HepG2 (cell line): ENCODE measurements at regions not wholly inside any gene's neighbourhood (a gene's known extent, or its start where the extent isn't known, plus 50 kb on each side); places are given as distances from the start of the nearest gene placed in this dataset.

Experiments
- ATAC-seq: fragments of 200-7000 bp; cut with Tn5 transposase; 3 replicates; pipeline ENCODE4 v1.9.1; 2020; ENCODE audit warnings: mild to moderate bottlenecking, moderate library complexity
- BruUV-seq: library from RNA; stranded (reverse); fragments of 400-500 nt; replicated peaks from 2 replicates; lab custom pipeline; 2021; lab: Mats Ljungman, UMichigan
- CTCF ChIA-PET: fragments of 300-600 bp; formaldehyde crosslinking; extraction: SDS; loops from one replicate; lab custom pipeline; 2021; ENCODE audit warnings: low total read pairs, inconsistent platforms, low intra/inter-chr PET ratio; lab: Yijun Ruan, JAX
- POLR2A ChIA-PET: fragments of 350-600 bp; sonication (Branson Sonifier 250); formaldehyde crosslinking; loops from one replicate; lab custom pipeline; 2020; ENCODE audit warnings: antibody characterized with exemption, inconsistent platforms; lab: Yijun Ruan, JAX
- DNase-seq: peaks from one replicate; pipeline ENCODE4 v3.0.0-alpha.2; 2015; ENCODE audit warnings: low spot score
- FAIRE-seq: peaks from 3 replicates; lab custom pipeline; 2011; peaks lifted over from hg19 to GRCh38; lab: Jason Lieb, UNC
- H2AFZ ChIP-seq: one replicate; pipeline ENCODE4 v1.6.1; 2011; ENCODE audit warnings: low read length, inconsistent platforms
- H3K27ac ChIP-seq: fragments of 300-600 bp; 3 replicates; pipeline ENCODE4 v1.8.0; 2011; ENCODE audit warnings: mixed run types, mild to moderate bottlenecking, mixed read lengths, low read length, inconsistent platforms; ENCODE audit not compliant: insufficient read depth; ENCODE audit errors: extremely low read length
- H3K27me3 ChIP-seq, 2 experiments: fragments of 200-600 bp in 1 of 2; 2 replicates in 1 of 2; 3 replicates in 1 of 2; pipeline versions ENCODE4 v1.6.0 to v1.8.0; 2011; ENCODE audit warnings: low read length in 2 of 2, mild to moderate bottlenecking in 2 of 2, moderate library complexity in 2 of 2, inconsistent platforms in 1 of 2; ENCODE audit not compliant: insufficient read depth in 2 of 2, control insufficient read depth in 1 of 2
- H3K36me3 ChIP-seq, 2 experiments: fragments of 200-600 bp in 1 of 2; replicated peaks in 1 of 2; 2 replicates in 1 of 2; 3 replicates in 1 of 2; pipeline versions ENCODE4 v1.5.1 to v1.8.0; 2011; ENCODE audit warnings: low read length in 2 of 2, inconsistent platforms in 1 of 2; ENCODE audit not compliant: insufficient read depth in 2 of 2, control insufficient read depth in 1 of 2
- H3K4me1 ChIP-seq: 2 replicates; pipeline ENCODE4 v1.5.1; 2012; ENCODE audit warnings: low read length, inconsistent platforms; ENCODE audit not compliant: insufficient read depth
- H3K4me2 ChIP-seq: 2 replicates; pipeline ENCODE4 v1.6.0; 2011; ENCODE audit warnings: low read depth, low read length, inconsistent platforms
- H3K4me3 ChIP-seq, 3 experiments: fragments of 200-600 bp in 1 of 3; sonication (generic), shearing (Covaris generic) in 1 of 3; replicated peaks in 1 of 3; 2 replicates each; pipeline ENCODE4 v1.5.1; 2011 to 2016; ENCODE audit warnings: low read length in 3 of 3, inconsistent platforms in 2 of 3, low read depth in 2 of 3, mild to moderate bottlenecking in 2 of 3, control low read depth in 1 of 3, mixed read lengths in 1 of 3; ENCODE audit not compliant: insufficient read depth in 1 of 3
- H3K79me2 ChIP-seq: one replicate; pipeline ENCODE4 v1.6.1; 2011; ENCODE audit warnings: low read length, inconsistent platforms; ENCODE audit not compliant: insufficient read depth
- H3K9ac ChIP-seq: 2 replicates; pipeline ENCODE4 v1.6.0; 2011; ENCODE audit warnings: mild to moderate bottlenecking, low read depth, low read length, inconsistent platforms; ENCODE audit not compliant: insufficient read depth
- H3K9me3 ChIP-seq: 2 replicates; pipeline ENCODE4 v1.5.1; 2012; ENCODE audit warnings: mild to moderate bottlenecking, low read length
- H4K20me1 ChIP-seq: 2 replicates; pipeline ENCODE4 v1.6.0; 2011; ENCODE audit warnings: inconsistent platforms, mild to moderate bottlenecking, low read length, moderate library complexity; ENCODE audit not compliant: insufficient read depth
- DMAP1 ChIP-seq: IDR thresholded peaks from 2 replicates; pipeline ENCODE4 v1.6.1; 2016
- NFE2L1 ChIP-seq: sonication (generic); formaldehyde crosslinking; IDR thresholded peaks from 2 replicates; pipeline ENCODE4 v1.4.0; 2020; ENCODE audit warnings: missing genetic modification reagents, mild to moderate bottlenecking, borderline replicate concordance
- ZNF546 ChIP-seq: sonication (generic); formaldehyde crosslinking; conservative IDR thresholded peaks from 2 replicates; pipeline ENCODE4 v1.8.1; 2023; ENCODE audit warnings: mild to moderate bottlenecking, missing genetic modification reagents
- ZNF790 ChIP-seq: sonication (generic); formaldehyde crosslinking; IDR thresholded peaks from 2 replicates; pipeline ENCODE4 v1.8.0; 2022; ENCODE audit warnings: missing genetic modification reagents, mild to moderate bottlenecking, borderline replicate concordance
- WGBS: methylation state at CpG from one replicate; pipeline ENCODE4 v1.1.6; 2017; ENCODE audit warnings: low lambda C conversion rate; 5-methylcytosine and 5-hydroxymethylcytosine counted together
- in situ Hi-C: cut with HindIII; loops from 2 replicates; pipeline ENCODE4 v1.10.0; 2017; ENCODE audit warnings: low pct_unique_long_range_greater_than_20kb; ENCODE audit not compliant: extremely low pct_ligation_motif_present
- intact Hi-C: fragments of 100-400 bp; cut with micrococcal nuclease; formaldehyde crosslinking; loops from one replicate; pipeline ENCODE4 v1.10.0; 2022; ENCODE audit not compliant: unreplicated experiment
- TF ChIP-seq, protein P1 (sequence below): sonication (generic); formaldehyde crosslinking; IDR thresholded peaks from 2 replicates; pipeline ENCODE4 v1.4.0; 2020; ENCODE audit warnings: mild to moderate bottlenecking, missing genetic modification reagents, borderline replicate concordance
- TF ChIP-seq, protein P2 (sequence below): sonication (generic); formaldehyde crosslinking; IDR thresholded peaks from 2 replicates; pipeline ENCODE4 v1.4.0; 2020; ENCODE audit warnings: missing genetic modification reagents, mild to moderate bottlenecking, borderline replicate concordance
- TF ChIP-seq, protein P3 (sequence below): sonication (generic); formaldehyde crosslinking; IDR thresholded peaks from 2 replicates; pipeline ENCODE4 v1.5.0; 2020; ENCODE audit warnings: missing genetic modification reagents, mild to moderate bottlenecking, borderline replicate concordance
- TF ChIP-seq, protein P4 (sequence below): sonication (generic); formaldehyde crosslinking; conservative IDR thresholded peaks from 2 replicates; pipeline ENCODE4 v1.8.1; 2023; ENCODE audit warnings: missing genetic modification reagents

DNA sequence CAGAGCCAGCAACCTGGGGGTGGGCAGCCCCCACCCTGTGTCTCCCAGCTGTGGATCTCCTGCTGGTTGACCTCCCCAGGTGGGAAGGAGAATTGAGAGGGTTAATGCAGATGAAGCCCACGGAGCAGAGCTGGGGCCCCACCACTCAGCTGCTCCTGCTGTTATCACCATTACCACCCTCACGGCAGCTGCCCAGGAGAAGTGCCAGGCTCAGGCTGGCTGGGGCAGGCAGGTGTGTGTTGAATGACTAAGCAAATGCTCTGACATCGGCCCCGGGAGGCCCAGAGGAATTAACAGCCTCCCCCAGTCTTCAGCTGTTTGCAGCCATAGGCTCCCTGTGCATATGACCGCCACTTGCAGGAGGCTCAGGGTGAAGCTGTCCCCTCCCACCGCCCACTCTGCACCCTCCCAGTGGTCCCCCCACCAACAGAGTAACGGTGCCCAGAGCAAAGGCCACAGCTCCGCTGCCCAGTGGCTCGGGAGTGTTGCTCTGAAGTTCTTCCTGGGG, 133.8 kb downstream of the CPZ start (continued):
- no peak for TF ChIP-seq ZNF790 (CRISPR knock-in tag)
- TF ChIP-seq, protein P1, sequence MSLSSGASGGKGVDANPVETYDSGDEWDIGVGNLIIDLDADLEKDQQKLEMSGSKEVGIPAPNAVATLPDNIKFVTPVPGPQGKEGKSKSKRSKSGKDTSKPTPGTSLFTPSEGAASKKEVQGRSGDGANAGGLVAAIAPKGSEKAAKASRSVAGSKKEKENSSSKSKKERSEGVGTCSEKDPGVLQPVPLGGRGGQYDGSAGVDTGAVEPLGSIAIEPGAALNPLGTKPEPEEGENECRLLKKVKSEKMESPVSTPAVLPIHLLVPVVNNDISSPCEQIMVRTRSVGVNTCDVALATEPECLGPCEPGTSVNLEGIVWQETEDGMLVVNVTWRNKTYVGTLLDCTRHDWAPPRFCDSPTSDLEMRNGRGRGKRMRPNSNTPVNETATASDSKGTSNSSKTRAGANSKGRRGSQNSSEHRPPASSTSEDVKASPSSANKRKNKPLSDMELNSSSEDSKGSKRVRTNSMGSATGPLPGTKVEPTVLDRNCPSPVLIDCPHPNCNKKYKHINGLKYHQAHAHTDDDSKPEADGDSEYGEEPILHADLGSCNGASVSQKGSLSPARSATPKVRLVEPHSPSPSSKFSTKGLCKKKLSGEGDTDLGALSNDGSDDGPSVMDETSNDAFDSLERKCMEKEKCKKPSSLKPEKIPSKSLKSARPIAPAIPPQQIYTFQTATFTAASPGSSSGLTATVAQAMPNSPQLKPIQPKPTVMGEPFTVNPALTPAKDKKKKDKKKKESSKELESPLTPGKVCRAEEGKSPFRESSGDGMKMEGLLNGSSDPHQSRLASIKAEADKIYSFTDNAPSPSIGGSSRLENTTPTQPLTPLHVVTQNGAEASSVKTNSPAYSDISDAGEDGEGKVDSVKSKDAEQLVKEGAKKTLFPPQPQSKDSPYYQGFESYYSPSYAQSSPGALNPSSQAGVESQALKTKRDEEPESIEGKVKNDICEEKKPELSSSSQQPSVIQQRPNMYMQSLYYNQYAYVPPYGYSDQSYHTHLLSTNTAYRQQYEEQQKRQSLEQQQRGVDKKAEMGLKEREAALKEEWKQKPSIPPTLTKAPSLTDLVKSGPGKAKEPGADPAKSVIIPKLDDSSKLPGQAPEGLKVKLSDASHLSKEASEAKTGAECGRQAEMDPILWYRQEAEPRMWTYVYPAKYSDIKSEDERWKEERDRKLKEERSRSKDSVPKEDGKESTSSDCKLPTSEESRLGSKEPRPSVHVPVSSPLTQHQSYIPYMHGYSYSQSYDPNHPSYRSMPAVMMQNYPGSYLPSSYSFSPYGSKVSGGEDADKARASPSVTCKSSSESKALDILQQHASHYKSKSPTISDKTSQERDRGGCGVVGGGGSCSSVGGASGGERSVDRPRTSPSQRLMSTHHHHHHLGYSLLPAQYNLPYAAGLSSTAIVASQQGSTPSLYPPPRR (CRISPR knock-in tag): no peak
- TF ChIP-seq, protein P2, sequence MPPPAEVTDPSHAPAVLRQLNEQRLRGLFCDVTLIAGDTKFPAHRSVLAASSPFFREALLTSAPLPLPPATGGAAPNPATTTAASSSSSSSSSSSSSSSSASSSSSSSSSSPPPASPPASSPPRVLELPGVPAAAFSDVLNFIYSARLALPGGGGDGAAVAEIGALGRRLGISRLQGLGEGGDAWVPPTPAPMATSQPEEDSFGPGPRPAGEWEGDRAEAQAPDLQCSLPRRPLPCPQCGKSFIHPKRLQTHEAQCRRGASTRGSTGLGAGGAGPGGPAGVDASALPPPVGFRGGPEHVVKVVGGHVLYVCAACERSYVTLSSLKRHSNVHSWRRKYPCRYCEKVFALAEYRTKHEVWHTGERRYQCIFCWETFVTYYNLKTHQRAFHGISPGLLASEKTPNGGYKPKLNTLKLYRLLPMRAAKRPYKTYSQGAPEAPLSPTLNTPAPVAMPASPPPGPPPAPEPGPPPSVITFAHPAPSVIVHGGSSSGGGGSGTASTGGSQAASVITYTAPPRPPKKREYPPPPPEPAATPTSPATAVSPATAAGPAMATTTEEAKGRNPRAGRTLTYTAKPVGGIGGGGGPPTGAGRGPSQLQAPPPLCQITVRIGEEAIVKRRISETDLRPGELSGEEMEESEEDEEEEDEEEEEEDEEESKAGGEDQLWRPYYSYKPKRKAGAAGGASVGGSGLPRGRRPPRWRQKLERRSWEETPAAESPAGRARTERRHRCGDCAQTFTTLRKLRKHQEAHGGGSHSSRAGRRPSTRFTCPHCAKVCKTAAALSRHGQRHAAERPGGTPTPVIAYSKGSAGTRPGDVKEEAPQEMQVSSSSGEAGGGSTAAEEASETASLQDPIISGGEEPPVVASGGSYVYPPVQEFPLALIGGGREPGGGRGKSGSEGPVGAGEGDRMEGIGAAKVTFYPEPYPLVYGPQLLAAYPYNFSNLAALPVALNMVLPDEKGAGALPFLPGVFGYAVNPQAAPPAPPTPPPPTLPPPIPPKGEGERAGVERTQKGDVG (CRISPR knock-in tag): no peak
- TF ChIP-seq, all 625 proteins: peak for 0

DNA sequence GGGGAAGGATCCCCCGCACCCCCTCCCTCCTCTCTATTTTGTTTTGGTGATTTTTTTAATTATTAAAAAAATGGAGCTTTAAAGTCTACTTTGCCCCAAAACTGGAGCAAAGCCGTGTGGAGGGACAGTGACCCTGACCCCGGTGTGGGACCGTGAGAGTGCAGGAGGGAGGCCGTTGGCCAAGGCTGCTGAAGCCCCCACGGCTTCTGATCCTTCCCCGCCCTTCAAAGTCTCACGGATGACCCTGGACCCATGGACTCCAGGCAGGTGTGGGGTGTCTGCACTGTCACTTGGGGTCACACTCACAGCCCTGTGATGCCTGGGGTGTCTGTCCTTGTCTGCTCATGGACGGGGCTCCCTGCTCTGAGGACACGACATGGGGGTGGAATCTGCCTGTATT, 133.3 kb downstream of the CPZ start:
- Histone ChIP-seq H3K4me3 (no peak overlapping the region), H2AFZ (no peak overlapping the region), H4K20me1 (no peaks in the 10 kb centered on the region), H3K9ac (no peak overlapping the region), H3K27ac (no peak overlapping the region), H3K4me2 (no peak overlapping the region), H3K79me2 (no peaks in the 10 kb centered on the region), H3K9me3 (no peaks in the 10 kb centered on the region), H3K4me1 (no peaks in the 10 kb centered on the region), H3K27me3 (peaks cover 9 to 60% of the 10 kb centered on the region in 2 experiments), H3K36me3 (no peaks in the 10 kb centered on the region)
- in situ Hi-C loops: no loop called here
- DNase-seq: no peak
- 22% methylated on average over 5 of the region's 10 CpGs for WGBS
- ChIA-PET CTCF (no interaction called here), POLR2A (no interaction called here)
- ATAC-seq: no peak
- intact Hi-C loops: no loop called here
- FAIRE-seq: no peak
- BruUV-seq: no TSS peak
- TF ChIP-seq ZNF546 (CRISPR knock-in tag): no peak
- no peak for TF ChIP-seq NFE2L1
- TF ChIP-seq, protein P3, sequence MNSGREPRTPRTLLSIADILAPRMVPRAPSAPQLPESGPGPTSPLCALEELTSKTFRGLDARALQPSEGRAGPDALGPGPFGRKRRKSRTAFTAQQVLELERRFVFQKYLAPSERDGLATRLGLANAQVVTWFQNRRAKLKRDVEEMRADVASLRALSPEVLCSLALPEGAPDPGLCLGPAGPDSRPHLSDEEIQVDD (CRISPR knock-in tag): no peak
- no peak for TF ChIP-seq DMAP1
- TF ChIP-seq, protein P4, sequence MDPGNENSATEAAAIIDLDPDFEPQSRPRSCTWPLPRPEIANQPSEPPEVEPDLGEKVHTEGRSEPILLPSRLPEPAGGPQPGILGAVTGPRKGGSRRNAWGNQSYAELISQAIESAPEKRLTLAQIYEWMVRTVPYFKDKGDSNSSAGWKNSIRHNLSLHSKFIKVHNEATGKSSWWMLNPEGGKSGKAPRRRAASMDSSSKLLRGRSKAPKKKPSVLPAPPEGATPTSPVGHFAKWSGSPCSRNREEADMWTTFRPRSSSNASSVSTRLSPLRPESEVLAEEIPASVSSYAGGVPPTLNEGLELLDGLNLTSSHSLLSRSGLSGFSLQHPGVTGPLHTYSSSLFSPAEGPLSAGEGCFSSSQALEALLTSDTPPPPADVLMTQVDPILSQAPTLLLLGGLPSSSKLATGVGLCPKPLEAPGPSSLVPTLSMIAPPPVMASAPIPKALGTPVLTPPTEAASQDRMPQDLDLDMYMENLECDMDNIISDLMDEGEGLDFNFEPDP (CRISPR knock-in tag): no peak
